ENCODE measurements at regions not wholly inside any gene's neighbourhood (a gene's known extent, or its start where the extent isn't known, plus 50 kb on each side); places are given as distances from the start of the nearest gene placed in this dataset.

DNA sequence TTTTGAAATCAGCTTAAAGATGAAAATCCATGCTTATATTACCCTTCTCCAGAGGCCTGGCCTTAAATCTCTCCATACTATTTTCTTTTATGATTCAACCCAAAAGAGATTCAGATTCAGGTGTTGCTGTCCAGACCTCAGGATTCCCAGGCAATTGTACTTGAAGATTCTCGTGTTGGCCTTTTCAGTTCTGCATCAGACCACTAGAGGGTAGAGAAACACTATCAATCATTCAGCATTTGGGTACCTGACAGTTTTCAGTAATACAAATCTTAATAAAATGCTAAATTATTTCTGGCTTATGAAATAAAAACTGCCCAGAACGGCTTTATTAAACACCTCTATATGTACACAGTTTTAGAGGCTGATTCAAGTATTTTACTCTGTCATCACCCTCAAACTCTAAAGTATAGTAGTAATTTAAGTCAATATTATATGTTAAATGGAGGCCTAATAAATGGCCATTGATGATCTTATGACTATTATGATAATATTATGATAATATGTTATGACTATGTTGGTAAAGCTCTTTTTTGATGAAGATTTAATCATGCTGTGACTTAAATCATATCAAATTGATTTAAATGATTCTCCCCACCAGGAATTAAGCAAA, 301.1 kb downstream of the DUSP6 start:
- Histone ChIP-seq H3K9ac (ENCODE audit: extremely low read depth, low read length, poor library complexity, severe bottlenecking) (no peak overlapping the region), H3K4me3 (ENCODE audit: low read length) (no peak overlapping the region), H3K36me3 (ENCODE audit: control insufficient read depth, insufficient read depth, low read length) (no peaks in the 10 kb centered on the region), H3K27me3 (ENCODE audit: control insufficient read depth, insufficient read depth, low read length, poor library complexity, severe bottlenecking) (no peaks in the 10 kb centered on the region), H3K27ac (ENCODE audit: low read depth, low read length) (no peak overlapping the region), H3K9me3 (ENCODE audit: control insufficient read depth, low read length) (peaks cover 18% of the 10 kb centered on the region), H3K4me1 (ENCODE audit: control insufficient read depth, insufficient read depth, low read length) (peaks cover 8% of the 10 kb centered on the region)
- Mint-ChIP-seq H3K4me1 (peaks cover 8% of the 10 kb centered on the region), H3K9me3 (peaks cover 17% of the 10 kb centered on the region), H3K27ac (no peak overlapping the region), H3K36me3 (ENCODE audit: low read depth) (peaks cover 13% of the 10 kb centered on the region), H3K4me3 (no peak overlapping the region), H3K27me3 (ENCODE audit: insufficient read depth) (no peaks in the 10 kb centered on the region)
- peak; percentile 62 for DNase-seq
- peak; percentile 97 for TF ChIP-seq CTCF (conservative IDR thresholded peaks at IDR 0.05)
- WGBS, 2 experiments (ENCODE audit: insufficient coverage in 1 of 2, insufficient read length in 1 of 2), result 0 to 8% methylated on average over 1 of the region's 2 CpGs

GRCh38 chr12:89047856-89048418, 304.4 kb downstream of the DUSP6 start:
- Histone ChIP-seq H3K27me3 (ENCODE audit: control insufficient read depth, insufficient read depth, low read length, poor library complexity, severe bottlenecking) (no peaks in the 10 kb centered on the region), H3K9ac (ENCODE audit: extremely low read depth, low read length, poor library complexity, severe bottlenecking) (no peak overlapping the region), H3K27ac (ENCODE audit: low read depth, low read length) (no peak overlapping the region), H3K4me3 (ENCODE audit: low read length) (no peak overlapping the region), H3K9me3 (ENCODE audit: control insufficient read depth, low read length) (peaks cover 6% of the 10 kb centered on the region), H3K36me3 (ENCODE audit: control insufficient read depth, insufficient read depth, low read length) (no peaks in the 10 kb centered on the region), H3K4me1 (ENCODE audit: control insufficient read depth, insufficient read depth, low read length) (peaks cover 13% of the 10 kb centered on the region)
- no peak for DNase-seq
- H3K36me3 Mint-ChIP-seq (ENCODE audit: low read depth), result peaks cover 5% of the 10 kb centered on the region
- peaks cover 2% of the 10 kb centered on the region for H3K27me3 Mint-ChIP-seq (ENCODE audit: insufficient read depth)
- TF ChIP-seq CTCF (conservative IDR thresholded peaks at IDR 0.05), result no peak
- H3K4me1 Mint-ChIP-seq, result peaks cover 25% of the 10 kb centered on the region
- no peak overlapping the region for H3K27ac Mint-ChIP-seq
- peaks cover 8% of the 10 kb centered on the region for H3K9me3 Mint-ChIP-seq
- 94 to 97% methylated on average over 2 of the region's 2 CpGs for WGBS, 2 experiments (ENCODE audit: insufficient coverage in 1 of 2, insufficient read length in 1 of 2)
- no peak overlapping the region for H3K4me3 Mint-ChIP-seq

- no peak overlapping the region for H3K27ac ChIP-seq (ENCODE audit: low read depth, low read length)
- Mint-ChIP-seq H3K27ac (no peak overlapping the region), H3K4me3 (no peak overlapping the region), H3K9me3 (no peaks in the 10 kb centered on the region), H3K4me1 (peaks cover 24% of the 10 kb centered on the region), H3K36me3 (ENCODE audit: low read depth) (no peaks in the 10 kb centered on the region), H3K27me3 (ENCODE audit: insufficient read depth) (peaks cover 20% of the 10 kb centered on the region)
- DNase-seq, result no peak
- no peak overlapping the region for H3K4me3 ChIP-seq (ENCODE audit: low read length)
- peaks cover 19% of the 10 kb centered on the region for H3K27me3 ChIP-seq (ENCODE audit: control insufficient read depth, insufficient read depth, low read length, poor library complexity, severe bottlenecking)
- H3K4me1 ChIP-seq (ENCODE audit: control insufficient read depth, insufficient read depth, low read length), result peaks cover 5% of the 10 kb centered on the region
- no peak overlapping the region for H3K9ac ChIP-seq (ENCODE audit: extremely low read depth, low read length, poor library complexity, severe bottlenecking)
- H3K9me3 ChIP-seq (ENCODE audit: control insufficient read depth, low read length), result no peaks in the 10 kb centered on the region
- WGBS, 2 experiments (ENCODE audit: insufficient coverage in 1 of 2, insufficient read length in 1 of 2), result 88 to 98% methylated on average over 1 to 2 of the region's 2 CpGs
- no peaks in the 10 kb centered on the region for H3K36me3 ChIP-seq (ENCODE audit: control insufficient read depth, insufficient read depth, low read length)
- no peak for TF ChIP-seq CTCF (conservative IDR thresholded peaks at IDR 0.05)
Measured at GRCh38 chr12:89041078-89041477, 311.2 kb downstream of the DUSP6 start.
